Panc1 (cell line): ENCODE measurements at regions not wholly inside any gene's neighbourhood (a gene's known extent, or its start where the extent isn't known, plus 50 kb on each side); places are given as distances from the start of the nearest gene placed in this dataset.

Source experiments
- ATAC-seq: fragments of 200-7000 bp; cut with Tn5 transposase; 2 replicates; pipeline ENCODE4 v1.9.1; 2020; ENCODE audit warnings: mild to moderate bottlenecking, moderate library complexity
- BruUV-seq: library from RNA; stranded (reverse); fragments of 400-500 nt; replicated peaks from 2 replicates; lab custom pipeline; 2021; lab: Mats Ljungman, UMichigan
- CTCF ChIA-PET: fragments of 300-600 bp; sonication (Branson Sonifier 250); formaldehyde crosslinking; loops from one replicate; lab custom pipeline; 2022; ENCODE audit warnings: antibody characterized with exemption; lab: Charles Lee
- POLR2A ChIA-PET: fragments of 300-600 bp; sonication (Branson Sonifier 250); formaldehyde crosslinking; loops from one replicate; lab custom pipeline; 2022; ENCODE audit warnings: antibody characterized with exemption; lab: Charles Lee
- DNase-seq: peaks from one replicate; pipeline ENCODE4 v3.0.0-alpha.2; 2010; ENCODE audit warnings: low read depth, low spot score
- H3K27ac ChIP-seq: 2 replicates; pipeline ENCODE4 v1.5.1; 2011; ENCODE audit warnings: mild to moderate bottlenecking, low read length, inconsistent platforms
- H3K27me3 ChIP-seq: fragments of 200-500 bp; sonication (Bioruptor generic); 2 replicates; pipeline ENCODE4 v1.6.0; 2014; ENCODE audit warnings: low read length, inconsistent platforms; ENCODE audit not compliant: control insufficient read depth, insufficient read depth
- H3K36me3 ChIP-seq: fragments of 200-500 bp; sonication (Bioruptor generic); 2 replicates; pipeline ENCODE4 v1.5.1; 2014; ENCODE audit warnings: inconsistent platforms, mild to moderate bottlenecking, low read length, moderate library complexity; ENCODE audit not compliant: control insufficient read depth, insufficient read depth
- H3K4me1 ChIP-seq: 2 replicates; pipeline ENCODE4 v1.5.1; 2011; ENCODE audit warnings: inconsistent platforms, mild to moderate bottlenecking, low read length, moderate library complexity; ENCODE audit not compliant: control insufficient read depth, insufficient read depth
- H3K4me3 ChIP-seq, 2 experiments: 2 replicates each; pipeline ENCODE4 v1.5.1; 2011 to 2012; ENCODE audit warnings: low read depth in 2 of 2, low read length in 2 of 2, mild to moderate bottlenecking in 2 of 2, inconsistent platforms in 1 of 2, moderate library complexity in 1 of 2
- H3K9me3 ChIP-seq: fragments of 200-500 bp; sonication (Bioruptor generic); 2 replicates; pipeline ENCODE4 v1.5.1; 2014; ENCODE audit warnings: low read depth, mild to moderate bottlenecking, inconsistent platforms, low read length, moderate library complexity; ENCODE audit not compliant: control insufficient read depth, insufficient read depth
- POLR2AphosphoS5 ChIP-seq: IDR thresholded peaks from 2 replicates; pipeline ENCODE4 v1.6.1; 2012; ENCODE audit warnings: mild to moderate bottlenecking, low read depth, low read length, moderate library complexity
- SIN3A ChIP-seq: IDR thresholded peaks from 2 replicates; pipeline ENCODE4 v1.6.1; 2012; ENCODE audit warnings: low read depth, mild to moderate bottlenecking, low read length, moderate library complexity, borderline replicate concordance; ENCODE audit not compliant: insufficient read depth
- TCF7L2 ChIP-seq: IDR thresholded peaks from 2 replicates; pipeline ENCODE4 v1.6.1; 2011; ENCODE audit warnings: mild to moderate bottlenecking, low read depth, low read length, inconsistent platforms
- in situ Hi-C: cut with HindIII; loops from 2 replicates; pipeline ENCODE4 v1.10.0; 2016; ENCODE audit warnings: low sequenced_read_pairs, low pct_unique_long_range_greater_than_20kb
- intact Hi-C: fragments of 100-400 bp; cut with micrococcal nuclease; formaldehyde crosslinking; loops from one replicate; pipeline ENCODE4 v1.10.0; 2022; ENCODE audit not compliant: unreplicated experiment
- TF ChIP-seq, protein P1 (sequence below): fragments of 450-650 bp; IDR thresholded peaks from 2 replicates; pipeline ENCODE4 v1.5.1; 2017; ENCODE audit warnings: mild to moderate bottlenecking
- TF ChIP-seq, protein P2 (sequence below), 2 experiments: IDR thresholded peaks; 2 replicates each; pipeline ENCODE4 v1.6.1; 2011 to 2012; ENCODE audit warnings: low read depth in 2 of 2, control low read depth in 1 of 2, low read length in 1 of 2, mild to moderate bottlenecking in 1 of 2, moderate library complexity in 1 of 2; ENCODE audit not compliant: insufficient read depth in 1 of 2

- POLR2A ChIA-PET: no interaction called here
- no peak for DNase-seq
- no peak overlapping the region for H3K4me3 ChIP-seq
- H3K4me1 ChIP-seq: no peaks in the 10 kb centered on the region
- in situ Hi-C loops: no loop called here
- BruUV-seq: no TSS peak
- TF ChIP-seq TCF7L2 (no peak), SIN3A (no peak), POLR2AphosphoS5 (no peak)
- TF ChIP-seq, protein P1, sequence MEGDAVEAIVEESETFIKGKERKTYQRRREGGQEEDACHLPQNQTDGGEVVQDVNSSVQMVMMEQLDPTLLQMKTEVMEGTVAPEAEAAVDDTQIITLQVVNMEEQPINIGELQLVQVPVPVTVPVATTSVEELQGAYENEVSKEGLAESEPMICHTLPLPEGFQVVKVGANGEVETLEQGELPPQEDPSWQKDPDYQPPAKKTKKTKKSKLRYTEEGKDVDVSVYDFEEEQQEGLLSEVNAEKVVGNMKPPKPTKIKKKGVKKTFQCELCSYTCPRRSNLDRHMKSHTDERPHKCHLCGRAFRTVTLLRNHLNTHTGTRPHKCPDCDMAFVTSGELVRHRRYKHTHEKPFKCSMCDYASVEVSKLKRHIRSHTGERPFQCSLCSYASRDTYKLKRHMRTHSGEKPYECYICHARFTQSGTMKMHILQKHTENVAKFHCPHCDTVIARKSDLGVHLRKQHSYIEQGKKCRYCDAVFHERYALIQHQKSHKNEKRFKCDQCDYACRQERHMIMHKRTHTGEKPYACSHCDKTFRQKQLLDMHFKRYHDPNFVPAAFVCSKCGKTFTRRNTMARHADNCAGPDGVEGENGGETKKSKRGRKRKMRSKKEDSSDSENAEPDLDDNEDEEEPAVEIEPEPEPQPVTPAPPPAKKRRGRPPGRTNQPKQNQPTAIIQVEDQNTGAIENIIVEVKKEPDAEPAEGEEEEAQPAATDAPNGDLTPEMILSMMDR: no peak
- TF ChIP-seq, protein P2, sequence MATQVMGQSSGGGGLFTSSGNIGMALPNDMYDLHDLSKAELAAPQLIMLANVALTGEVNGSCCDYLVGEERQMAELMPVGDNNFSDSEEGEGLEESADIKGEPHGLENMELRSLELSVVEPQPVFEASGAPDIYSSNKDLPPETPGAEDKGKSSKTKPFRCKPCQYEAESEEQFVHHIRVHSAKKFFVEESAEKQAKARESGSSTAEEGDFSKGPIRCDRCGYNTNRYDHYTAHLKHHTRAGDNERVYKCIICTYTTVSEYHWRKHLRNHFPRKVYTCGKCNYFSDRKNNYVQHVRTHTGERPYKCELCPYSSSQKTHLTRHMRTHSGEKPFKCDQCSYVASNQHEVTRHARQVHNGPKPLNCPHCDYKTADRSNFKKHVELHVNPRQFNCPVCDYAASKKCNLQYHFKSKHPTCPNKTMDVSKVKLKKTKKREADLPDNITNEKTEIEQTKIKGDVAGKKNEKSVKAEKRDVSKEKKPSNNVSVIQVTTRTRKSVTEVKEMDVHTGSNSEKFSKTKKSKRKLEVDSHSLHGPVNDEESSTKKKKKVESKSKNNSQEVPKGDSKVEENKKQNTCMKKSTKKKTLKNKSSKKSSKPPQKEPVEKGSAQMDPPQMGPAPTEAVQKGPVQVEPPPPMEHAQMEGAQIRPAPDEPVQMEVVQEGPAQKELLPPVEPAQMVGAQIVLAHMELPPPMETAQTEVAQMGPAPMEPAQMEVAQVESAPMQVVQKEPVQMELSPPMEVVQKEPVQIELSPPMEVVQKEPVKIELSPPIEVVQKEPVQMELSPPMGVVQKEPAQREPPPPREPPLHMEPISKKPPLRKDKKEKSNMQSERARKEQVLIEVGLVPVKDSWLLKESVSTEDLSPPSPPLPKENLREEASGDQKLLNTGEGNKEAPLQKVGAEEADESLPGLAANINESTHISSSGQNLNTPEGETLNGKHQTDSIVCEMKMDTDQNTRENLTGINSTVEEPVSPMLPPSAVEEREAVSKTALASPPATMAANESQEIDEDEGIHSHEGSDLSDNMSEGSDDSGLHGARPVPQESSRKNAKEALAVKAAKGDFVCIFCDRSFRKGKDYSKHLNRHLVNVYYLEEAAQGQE (IDR thresholded peaks at IDR 0.05; ENCODE audit: insufficient read depth in 1 of 2, low read depth in 2 of 2, low read length in 1 of 2): no peak
- intact Hi-C loops: no loop called here
- no peak overlapping the region for H3K27ac ChIP-seq
- no peaks in the 10 kb centered on the region for H3K9me3 ChIP-seq
- ATAC-seq: no peak
- CTCF ChIA-PET: no interaction called here
- no peaks in the 10 kb centered on the region for H3K36me3 ChIP-seq
- no peaks in the 10 kb centered on the region for H3K27me3 ChIP-seq
Measured at GRCh38 chrX:95903975-95904374, 780.7 kb upstream of the DIAPH2 start.

GRCh38 chrX:95907081-95907480 lies 777.6 kb upstream of the DIAPH2 start:
- Histone ChIP-seq H3K36me3 (no peaks in the 10 kb centered on the region), H3K9me3 (no peaks in the 10 kb centered on the region), H3K4me1 (no peaks in the 10 kb centered on the region), H3K4me3 (no peak overlapping the region), H3K27me3 (no peaks in the 10 kb centered on the region), H3K27ac (no peak overlapping the region)
- in situ Hi-C loops: no loop called here
- no TSS peak for BruUV-seq
- CTCF ChIA-PET: no interaction called here
- POLR2A ChIA-PET: no interaction called here
- ATAC-seq (no peak), DNase-seq (no peak)
- intact Hi-C loops: no loop called here
- TF ChIP-seq, protein P1: no peak
- TF ChIP-seq, protein P2 (IDR thresholded peaks at IDR 0.05; ENCODE audit: insufficient read depth in 1 of 2, low read depth in 2 of 2, low read length in 1 of 2): no peak
- TF ChIP-seq SIN3A: no peak
